Mucosa of descending colon (tissue), 3 donors: ENCODE measurements at regions not wholly inside any gene's neighbourhood (a gene's known extent, or its start where the extent isn't known, plus 50 kb on each side); places are given as distances from the start of the nearest gene placed in this dataset.

Experiments used
- ATAC-seq: fragments of 200-7000 bp; cut with Tn5 transposase; one replicate; pipeline ENCODE4 v1.9.1; 2020; ENCODE audit warnings: mild to moderate bottlenecking, moderate library complexity
- DNase-seq, 3 donors: peaks; one replicate each; pipeline ENCODE4 v3.0.0-alpha.2; 2020
- H3K36me3 ChIP-seq: fragments of 200-600 bp; one replicate; pipeline ENCODE4 v1.8.0; 2021; ENCODE audit warnings: low read depth, mild to moderate bottlenecking
- H3K4me1 ChIP-seq: fragments of 200-600 bp; one replicate; pipeline ENCODE4 v1.8.0; 2021; ENCODE audit warnings: low read depth, mild to moderate bottlenecking
- H3K4me3 ChIP-seq: fragments of 200-600 bp; one replicate; pipeline ENCODE4 v1.8.0; 2021; ENCODE audit warnings: mild to moderate bottlenecking
- H3K9me3 ChIP-seq: fragments of 200-600 bp; one replicate; pipeline ENCODE4 v1.8.0; 2021; ENCODE audit warnings: mild to moderate bottlenecking
- intact Hi-C, 2 donors: fragments of 100-400 bp; cut with DNase I in 1 of 2; cut with micrococcal nuclease in 1 of 2; formaldehyde crosslinking; loops; one replicate each; pipeline versions ENCODE4 v1.11.0 to v1.11.1; 2022; cut with DNase I, micrococcal nuclease
- TF ChIP-seq, protein P1 (sequence below): fragments of 200-600 bp; IDR thresholded peaks from one replicate; pipeline ENCODE4 v1.8.0; 2022; ENCODE audit warnings: antibody characterized with exemption, mild to moderate bottlenecking
- donor health status: DM: no; HTN: no; CAD: no; lungs with moderate emphysema.
- donor health status: DM: no; HTN: no; CAD: no.
- donor health status: DM: no; HTN: yes; CAD: no.

DNA sequence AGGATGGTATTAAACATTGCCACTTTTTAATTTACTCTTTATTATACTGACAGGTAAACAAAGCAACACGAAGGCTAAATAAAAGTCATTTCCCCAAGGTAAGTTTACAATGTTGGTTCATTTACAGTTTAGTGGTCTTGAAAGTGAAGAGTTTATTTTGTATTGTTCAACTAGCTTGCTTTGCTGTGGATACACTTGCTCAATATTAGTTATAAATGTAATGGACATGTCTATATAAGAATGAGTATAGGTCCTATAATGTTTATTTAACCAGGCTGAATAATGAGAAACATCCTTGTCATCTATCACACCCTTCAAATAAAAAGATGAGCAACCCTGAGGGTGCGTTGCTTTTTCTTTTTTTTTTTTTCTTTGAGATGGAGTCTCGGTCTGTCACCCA lies 1129.4 kb downstream of the TSN start:
- Histone ChIP-seq H3K36me3 (no peaks in the 10 kb centered on the region), H3K9me3 (no peaks in the 10 kb centered on the region), H3K4me3 (no peak overlapping the region), H3K4me1 (no peaks in the 10 kb centered on the region)
- intact Hi-C loops: no loop called here
- ATAC-seq: no peak
- TF ChIP-seq, protein P1, sequence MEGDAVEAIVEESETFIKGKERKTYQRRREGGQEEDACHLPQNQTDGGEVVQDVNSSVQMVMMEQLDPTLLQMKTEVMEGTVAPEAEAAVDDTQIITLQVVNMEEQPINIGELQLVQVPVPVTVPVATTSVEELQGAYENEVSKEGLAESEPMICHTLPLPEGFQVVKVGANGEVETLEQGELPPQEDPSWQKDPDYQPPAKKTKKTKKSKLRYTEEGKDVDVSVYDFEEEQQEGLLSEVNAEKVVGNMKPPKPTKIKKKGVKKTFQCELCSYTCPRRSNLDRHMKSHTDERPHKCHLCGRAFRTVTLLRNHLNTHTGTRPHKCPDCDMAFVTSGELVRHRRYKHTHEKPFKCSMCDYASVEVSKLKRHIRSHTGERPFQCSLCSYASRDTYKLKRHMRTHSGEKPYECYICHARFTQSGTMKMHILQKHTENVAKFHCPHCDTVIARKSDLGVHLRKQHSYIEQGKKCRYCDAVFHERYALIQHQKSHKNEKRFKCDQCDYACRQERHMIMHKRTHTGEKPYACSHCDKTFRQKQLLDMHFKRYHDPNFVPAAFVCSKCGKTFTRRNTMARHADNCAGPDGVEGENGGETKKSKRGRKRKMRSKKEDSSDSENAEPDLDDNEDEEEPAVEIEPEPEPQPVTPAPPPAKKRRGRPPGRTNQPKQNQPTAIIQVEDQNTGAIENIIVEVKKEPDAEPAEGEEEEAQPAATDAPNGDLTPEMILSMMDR: no peak
- no peak for DNase-seq

DNA sequence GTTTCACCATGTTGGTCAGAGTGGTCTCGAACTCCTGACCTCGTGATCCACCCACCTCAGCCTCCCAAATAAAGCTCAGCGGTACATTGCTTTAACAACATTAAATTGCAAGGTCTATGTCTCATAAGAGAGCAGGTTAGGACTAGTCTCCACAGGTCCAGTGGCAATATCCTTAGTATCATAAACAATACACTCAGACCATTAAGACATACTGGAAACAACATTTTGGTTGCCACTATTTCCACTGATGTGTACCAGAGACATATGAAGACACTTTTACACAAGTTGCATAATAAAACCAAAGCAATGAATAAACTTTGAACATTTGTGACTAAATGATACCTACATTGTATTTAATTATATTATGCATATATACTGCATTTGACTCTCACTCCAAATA lies 1130.0 kb downstream of the TSN start:
- no peaks in the 10 kb centered on the region for H3K36me3 ChIP-seq
- H3K4me1 ChIP-seq: no peaks in the 10 kb centered on the region
- no peak overlapping the region for H3K4me3 ChIP-seq
- DNase-seq (no peak), ATAC-seq (no peak)
- intact Hi-C loops: no loop called here
- TF ChIP-seq, protein P1: no peak
- H3K9me3 ChIP-seq: no peaks in the 10 kb centered on the region

DNA sequence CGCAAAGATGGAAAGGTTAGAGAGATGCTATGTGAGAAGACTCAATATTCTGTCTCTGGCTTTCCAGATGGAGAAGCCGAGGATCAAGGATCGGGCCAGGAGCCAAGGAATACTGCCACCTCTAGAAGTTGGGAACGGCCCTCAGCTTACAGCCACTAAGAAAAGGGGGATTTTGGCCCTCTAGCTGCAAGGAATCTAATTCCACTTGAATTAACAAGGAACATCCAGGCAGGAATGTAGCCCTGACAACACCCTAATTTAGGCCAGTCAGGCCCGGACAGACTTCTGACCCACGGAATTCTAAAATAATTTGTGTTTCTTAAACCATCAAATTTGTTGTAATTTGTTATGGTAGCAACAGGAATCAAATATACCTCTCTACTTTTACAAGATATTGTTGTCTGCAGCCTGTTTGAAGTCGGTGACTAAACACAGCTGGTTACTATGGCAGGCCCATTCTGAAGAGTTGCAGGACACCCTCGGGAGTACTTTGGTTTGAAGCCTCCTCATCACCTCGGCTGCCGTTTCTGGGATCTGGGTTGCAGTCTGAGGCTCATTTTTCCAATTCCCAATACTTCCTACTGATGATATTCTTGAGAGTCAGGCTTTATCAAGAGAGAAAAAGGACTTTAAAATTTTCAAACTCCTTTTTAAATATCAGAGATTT lies 1131.2 kb downstream of the TSN start:
- DNase-seq: no peak
- Histone ChIP-seq H3K4me3 (no peak overlapping the region), H3K36me3 (no peaks in the 10 kb centered on the region), H3K9me3 (no peaks in the 10 kb centered on the region), H3K4me1 (no peaks in the 10 kb centered on the region)
- intact Hi-C loops: no loop called here
- TF ChIP-seq, protein P1: no peak
- ATAC-seq: no peak

DNA sequence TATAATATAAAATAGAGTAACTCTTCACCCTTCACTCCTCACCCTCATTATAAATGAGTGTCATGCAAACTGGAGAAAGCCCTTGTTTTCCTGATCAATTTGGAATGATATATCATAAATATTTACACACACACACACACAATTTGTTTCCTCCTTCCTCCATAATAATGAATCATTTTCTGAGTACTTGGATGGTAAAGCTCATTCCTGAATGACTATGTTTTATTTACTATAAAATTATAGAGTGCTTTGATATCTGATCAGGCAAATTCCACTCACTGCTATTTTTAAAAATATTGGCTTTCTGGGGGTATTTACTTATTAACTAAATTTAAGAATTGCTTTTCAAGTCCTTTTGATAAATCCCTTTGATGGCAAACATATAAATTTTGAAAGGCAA lies 1125.5 kb upstream of the CNTNAP5 start:
- Histone ChIP-seq H3K4me1 (no peaks in the 10 kb centered on the region), H3K4me3 (no peak overlapping the region), H3K36me3 (no peaks in the 10 kb centered on the region), H3K9me3 (no peaks in the 10 kb centered on the region)
- no peak for ATAC-seq
- DNase-seq: no peak
- TF ChIP-seq, protein P1: no peak
- intact Hi-C loops: no loop called here

DNA sequence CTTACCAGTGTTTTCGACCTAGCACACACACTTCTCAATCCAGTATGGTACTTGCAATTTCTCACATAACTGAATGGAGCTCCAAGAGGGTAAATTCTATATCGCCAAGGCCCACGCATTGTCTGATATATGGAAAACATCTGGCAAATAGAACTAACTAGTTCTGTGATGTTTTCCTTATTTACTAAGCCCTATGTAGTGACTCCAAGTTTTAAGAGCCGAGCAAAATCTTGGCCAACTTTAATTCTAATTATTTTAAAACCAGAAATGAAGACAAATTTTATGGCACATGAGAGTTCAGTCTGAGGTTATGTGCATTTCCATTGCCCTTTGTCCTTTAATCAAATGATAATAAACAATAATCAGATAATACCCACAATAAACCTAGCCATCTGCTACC lies 1119.7 kb upstream of the CNTNAP5 start:
- Histone ChIP-seq H3K4me3 (no peak overlapping the region), H3K36me3 (no peaks in the 10 kb centered on the region), H3K4me1 (no peaks in the 10 kb centered on the region), H3K9me3 (no peaks in the 10 kb centered on the region)
- TF ChIP-seq, protein P1: no peak
- no peak for DNase-seq
- no peak for ATAC-seq
- intact Hi-C loops: no loop called here

DNA sequence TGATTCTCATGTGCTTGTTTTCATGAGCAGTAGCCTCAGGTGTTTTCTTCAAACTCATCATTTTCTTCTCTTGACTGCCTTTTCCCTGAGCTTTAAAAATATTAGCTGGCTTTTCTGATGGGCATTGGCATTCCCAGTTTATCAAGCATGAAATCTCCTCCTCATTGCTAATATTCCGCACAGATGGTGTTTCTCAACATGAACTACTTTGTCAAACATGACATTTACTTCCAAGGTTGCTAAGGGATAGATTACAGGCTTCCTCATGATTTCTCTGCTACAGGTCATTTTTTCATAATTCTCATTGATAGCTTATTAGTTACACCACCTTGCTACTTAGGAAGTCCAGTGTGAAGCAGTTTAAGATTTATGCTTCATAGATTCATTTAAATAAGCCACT lies 1116.9 kb upstream of the CNTNAP5 start:
- Histone ChIP-seq H3K4me3 (no peak overlapping the region), H3K9me3 (no peaks in the 10 kb centered on the region), H3K36me3 (no peaks in the 10 kb centered on the region), H3K4me1 (no peaks in the 10 kb centered on the region)
- ATAC-seq: no peak
- intact Hi-C loops: no loop called here
- TF ChIP-seq, protein P1: no peak
- no peak for DNase-seq
